HG02981 (cell line): ENCODE measurements at regions not wholly inside any gene's neighbourhood (a gene's known extent, or its start where the extent isn't known, plus 50 kb on each side); places are given as distances from the start of the nearest gene placed in this dataset.

Experiments
- ATAC-seq: cut with Tn5 transposase; IDR thresholded peaks from one replicate; pipeline ENCODE4 v1.9.1; 2021; ENCODE audit warnings: mild to moderate bottlenecking, moderate library complexity; ENCODE audit not compliant: unreplicated experiment

DNA sequence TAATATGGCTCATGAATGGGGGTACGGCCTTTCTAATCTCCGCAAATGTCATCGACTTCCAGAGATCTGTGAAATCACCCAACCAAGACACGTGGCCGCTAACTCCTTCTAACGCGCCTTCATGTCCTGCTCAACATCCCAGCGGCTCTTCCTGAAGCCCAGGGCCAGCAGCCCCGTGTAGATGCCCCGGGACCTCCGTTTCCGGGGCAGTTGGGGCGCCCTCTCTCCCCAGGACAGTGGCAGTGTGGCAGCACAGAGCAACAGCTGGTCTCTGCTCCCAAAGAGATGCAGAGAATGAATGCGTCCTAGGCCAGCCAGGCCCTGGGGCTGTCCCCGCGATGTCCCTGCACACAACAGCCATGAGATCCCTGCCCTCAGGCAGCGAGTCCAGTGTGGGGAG, 153.5 kb downstream of the RBFOX3 start:
- ATAC-seq, result no peak

DNA sequence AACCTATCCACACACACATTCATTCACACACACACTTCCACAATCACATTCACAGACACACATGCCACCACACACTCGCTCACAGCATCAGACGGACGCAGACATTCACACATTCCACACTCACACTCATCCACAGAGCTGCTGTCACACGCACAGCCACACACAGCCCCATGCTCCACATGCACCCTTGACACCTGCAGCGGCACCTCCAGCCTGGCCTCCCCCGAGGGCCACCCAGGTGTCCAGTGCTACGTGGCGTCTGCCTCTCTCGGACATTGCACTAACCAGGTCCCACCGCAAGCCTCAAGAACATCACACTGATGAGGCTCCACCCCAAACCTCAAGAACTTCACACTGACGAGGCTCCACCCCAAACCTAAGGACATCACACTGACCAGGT, 155.2 kb downstream of the RBFOX3 start:
- no peak for ATAC-seq

DNA sequence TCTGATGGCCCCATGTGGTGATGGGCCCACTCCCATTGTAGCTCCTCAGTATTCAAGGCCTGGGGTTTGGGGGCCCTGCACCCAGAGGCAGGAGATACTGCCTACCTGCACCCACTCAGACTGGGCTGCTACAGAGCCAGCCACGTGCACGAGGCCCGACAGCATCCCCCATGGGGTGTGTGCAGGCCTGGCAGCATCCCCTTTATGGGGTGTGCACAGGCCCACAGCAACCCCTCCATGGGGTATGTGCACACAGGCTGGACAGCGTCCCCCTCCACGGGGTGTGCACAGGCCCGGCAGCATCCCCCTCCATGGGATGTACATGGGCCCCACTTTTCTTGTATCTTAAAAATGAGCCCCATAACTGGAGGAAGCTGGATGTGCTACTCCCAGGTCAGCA, 156.0 kb downstream of the RBFOX3 start:
- ATAC-seq, result no peak

DNA sequence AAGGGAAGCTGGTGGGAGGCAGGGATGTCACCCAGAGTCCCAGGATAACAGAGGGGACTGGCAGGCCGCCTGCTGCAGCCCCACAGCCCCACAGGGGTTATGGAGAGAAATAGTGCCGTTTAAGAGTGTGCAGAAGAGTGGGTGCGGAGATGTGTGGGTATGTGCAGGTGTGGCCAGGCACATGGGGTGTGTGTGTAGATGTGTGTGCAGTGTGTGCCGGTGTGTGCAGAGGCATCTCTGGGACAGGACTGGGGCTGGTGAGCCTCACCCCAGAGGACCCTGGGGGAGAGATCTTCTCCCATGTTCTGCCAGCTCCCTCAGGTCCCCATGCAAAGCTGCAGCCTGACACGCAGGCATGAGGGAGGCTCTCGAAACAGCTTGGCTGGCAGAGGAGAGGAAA, 157.4 kb downstream of the RBFOX3 start:
- ATAC-seq, result no peak

DNA sequence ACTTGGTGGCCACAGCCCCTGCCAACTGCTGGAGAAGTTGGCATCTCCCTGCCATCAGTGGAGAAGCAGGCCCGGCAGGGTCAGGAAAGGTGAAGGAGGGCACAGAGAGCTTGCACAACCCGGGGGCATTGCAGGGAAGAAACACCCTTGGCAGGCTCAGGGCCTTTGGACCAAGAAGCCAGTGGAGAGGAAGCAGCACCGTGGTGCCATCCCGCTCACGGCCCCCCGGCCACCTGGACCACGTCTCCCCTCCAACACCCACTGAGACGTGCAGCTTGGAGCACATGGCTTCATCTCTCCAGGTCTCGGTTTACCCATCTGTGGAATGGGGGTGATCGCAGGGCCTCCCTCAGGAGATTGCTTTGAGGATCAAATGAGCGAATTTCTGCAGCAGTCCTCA, 158.1 kb downstream of the RBFOX3 start:
- ATAC-seq, result no peak

DNA sequence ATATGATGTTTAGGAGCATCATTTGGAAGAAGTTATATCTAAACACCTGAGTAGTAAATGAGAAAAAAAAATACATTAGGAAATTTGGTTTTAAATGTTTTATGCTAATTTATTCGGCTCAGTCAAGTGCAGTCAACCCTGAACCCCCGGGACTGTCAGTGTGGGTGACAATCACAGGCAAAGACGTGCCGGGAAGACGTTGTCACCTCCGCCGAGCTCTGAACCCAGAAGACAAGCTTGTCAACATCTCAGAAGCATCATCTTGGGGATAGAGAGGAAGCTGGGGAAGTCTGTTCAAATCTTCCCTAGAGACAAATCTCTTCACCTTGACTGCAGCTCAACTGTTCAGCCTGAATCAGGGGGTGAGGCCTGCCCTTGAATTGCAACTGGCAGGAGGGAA, 159.7 kb downstream of the RBFOX3 start:
- no peak for ATAC-seq

DNA sequence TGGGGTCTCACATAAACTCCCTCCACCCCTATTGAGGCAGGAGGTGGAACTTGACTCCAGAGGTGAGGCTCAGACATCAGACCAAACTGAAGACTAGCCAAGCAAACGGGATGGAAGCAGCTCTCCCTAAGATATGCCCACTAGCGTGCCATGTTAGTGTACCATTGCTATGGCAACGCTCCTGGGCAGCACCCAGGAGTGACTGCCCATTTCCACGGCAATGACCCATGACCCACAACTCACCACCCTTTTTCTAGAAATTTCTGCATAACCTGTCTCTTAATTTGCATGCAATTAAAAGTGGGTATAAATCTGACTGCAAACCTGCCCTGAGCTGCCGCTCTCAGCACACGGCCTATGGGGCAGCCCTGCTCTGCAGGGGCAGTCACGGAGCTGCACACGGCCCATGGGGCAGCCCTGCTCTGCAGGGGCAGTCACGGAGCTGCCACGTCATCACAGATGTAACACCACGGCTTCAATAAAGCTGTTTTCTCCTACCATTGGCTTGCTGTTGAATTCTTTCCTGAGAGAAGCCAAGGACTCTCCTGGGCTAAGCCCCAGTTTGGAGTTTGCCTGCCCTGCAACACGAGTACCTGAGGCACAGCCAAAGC, 164.3 kb downstream of the RBFOX3 start:
- no peak for ATAC-seq

DNA sequence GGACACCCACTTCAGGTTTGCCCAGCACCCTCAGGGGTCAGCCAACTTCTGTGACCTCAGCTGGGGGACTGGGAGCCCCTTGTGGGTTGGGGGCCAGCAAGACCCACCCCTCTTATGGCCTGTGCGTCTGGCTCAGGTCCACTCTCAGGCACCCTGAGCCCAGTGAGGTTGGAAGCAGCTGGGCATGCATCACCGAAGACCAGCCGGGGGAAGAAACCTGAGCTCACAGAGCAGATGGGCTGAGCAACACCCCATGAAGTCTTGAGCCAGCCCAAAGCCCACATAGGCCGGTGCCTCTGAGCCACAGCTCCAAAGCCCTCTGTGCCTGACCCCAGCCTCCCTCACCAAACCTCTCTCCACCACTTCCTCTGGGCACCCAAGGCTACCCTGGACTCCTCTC, 166.7 kb downstream of the RBFOX3 start:
- ATAC-seq, result no peak

DNA sequence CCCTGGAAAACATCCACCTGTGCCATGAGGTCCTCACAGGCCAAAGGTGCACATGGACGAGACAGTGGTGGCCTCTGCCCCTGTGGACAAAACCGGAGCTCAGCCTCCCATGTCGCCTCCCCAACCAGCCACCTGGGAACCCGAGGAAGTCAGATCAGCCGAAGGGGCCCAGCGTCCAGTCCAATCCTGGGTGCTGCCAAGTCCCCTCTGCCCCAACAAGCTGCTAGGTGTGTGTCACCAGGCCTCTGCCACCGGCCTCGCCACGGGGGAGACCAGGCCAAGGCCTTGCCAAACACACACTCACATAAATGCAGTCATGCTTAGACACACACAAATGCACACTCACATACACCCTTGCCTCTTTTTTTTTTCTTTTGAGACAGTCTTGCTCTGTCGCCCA, 167.8 kb downstream of the RBFOX3 start:
- no peak for ATAC-seq

DNA sequence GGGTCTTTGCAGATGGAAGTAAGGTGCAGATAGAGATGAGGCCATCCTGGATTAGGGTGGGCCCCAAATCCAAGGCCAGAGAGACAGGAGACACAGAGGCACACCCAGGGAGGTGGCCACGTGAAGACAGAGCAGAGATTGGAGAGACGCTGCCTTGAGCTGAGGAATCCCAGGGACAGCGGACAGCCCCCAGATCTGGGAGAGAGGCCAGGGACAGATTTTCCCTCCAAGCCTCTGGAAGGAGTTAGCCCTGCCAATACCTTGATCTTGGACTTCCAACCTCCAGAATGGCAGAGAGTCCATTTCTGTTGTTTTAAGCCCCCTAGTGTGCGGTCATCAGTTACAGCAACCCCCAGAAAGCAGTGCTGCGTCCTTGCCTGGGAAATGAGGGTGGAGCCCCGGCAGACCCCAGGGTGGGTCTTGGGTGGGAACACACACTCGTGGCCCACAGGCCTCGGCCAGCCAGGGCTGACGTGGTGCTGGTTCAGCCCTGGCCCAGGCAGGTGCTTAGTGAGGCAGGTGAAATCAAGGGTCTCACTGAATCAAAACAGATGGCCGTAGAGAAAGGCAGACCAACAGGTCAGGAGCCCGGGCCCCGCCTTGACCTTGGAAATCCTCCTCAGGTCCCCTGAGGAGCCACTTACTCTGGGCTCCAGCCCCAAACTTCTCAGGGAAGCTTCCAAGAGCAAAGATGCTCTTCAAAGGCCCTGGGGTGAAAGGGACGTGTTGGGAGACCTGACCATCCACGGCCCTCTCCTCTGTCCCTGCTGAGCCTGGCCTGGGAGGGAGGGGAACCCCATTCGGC, 169.3 kb downstream of the RBFOX3 start:
- no peak for ATAC-seq

DNA sequence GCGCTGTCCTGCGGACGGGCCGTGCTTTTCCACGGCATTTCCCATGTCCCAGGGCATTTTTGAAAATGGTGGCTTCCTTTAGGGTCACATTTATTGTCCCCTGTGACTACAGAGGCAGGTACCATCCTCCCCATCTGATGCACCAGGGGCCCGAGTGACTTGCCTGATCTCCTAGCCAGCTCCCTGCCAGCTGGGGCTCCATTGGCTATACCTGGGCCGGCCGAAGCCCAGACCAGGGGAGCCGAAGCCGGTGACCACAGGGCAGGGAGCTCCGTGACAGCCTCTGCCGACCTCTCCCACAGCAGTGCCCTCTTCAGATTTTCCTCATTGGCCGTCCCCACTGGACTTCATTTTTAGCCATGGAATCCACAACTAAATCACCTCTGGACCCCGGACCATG, 170.6 kb downstream of the RBFOX3 start:
- ATAC-seq, result no peak

DNA sequence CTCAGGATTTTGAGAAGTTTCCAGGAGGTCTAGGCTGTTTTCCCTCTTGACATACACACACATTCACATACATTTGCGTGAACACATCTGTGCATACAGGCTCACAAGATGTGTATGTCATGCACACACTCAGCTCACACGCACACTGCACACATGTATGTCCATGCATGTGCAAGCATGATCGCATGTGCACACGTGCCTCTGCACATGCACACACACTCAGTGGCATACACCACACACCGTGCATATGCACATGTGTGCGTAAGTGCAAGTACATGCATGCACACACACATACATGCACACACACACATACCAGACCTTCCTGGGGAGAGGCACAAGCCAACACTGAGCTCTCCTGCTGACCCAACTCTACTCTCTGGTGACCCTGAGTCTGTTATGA, 171.4 kb downstream of the RBFOX3 start:
- ATAC-seq, result no peak

DNA sequence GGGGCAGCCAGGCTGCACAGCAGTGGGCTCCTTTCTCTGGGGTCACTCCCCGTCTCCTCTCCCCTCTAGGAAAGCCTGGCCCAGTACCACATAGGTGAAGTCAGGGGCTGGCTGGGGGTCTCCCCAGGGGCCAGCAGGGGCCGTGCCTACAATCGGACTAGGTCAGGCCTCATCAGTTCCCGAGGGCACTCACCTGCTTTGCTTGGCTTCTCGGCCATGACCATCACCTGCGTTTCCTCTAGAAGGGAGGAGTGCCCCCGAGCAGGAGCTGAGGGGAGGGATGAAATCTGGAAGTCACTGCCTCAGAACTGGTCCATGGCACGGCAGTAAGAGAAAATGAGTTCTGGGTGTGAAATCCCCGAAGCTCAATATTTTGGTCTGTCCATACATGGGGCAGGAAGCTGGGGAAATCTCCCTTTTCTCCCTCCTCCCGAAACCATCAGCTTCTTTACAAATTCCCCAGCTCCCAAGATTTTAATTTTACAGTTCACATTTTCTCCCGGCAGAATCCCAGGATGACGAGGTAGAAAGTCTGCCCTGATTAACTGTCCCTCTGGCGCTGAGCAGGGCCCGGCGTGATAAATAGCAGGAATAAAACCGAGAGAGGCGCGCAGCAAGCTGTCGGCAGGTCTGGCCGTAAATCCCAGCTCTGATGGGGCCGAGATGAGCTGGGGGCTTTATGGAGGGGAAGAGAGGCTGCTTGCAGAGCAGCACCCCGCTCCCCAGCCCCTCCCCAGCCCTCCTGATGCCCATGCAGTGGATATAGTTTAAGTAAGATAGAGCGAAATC, 172.1 kb downstream of the RBFOX3 start:
- ATAC-seq, result no peak

DNA sequence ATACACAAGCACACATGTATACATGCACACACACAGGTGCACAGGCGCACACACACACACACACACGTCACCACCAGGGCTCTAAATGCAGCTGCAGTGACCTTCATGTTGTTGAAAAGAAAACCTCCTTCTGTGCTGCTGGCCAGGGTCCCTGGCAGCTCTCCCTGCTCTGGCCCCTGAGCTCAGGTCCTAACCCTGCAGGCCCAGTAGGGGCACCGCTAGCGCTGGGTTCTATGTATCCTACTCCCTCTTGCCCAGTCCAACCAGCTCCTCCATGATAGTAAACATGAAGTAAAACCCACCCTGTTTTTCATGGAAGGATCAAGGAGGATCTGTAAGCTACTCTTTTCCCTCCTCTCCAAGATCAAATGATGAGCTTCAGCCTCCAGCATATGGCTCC, 172.8 kb downstream of the RBFOX3 start:
- ATAC-seq, result no peak

DNA sequence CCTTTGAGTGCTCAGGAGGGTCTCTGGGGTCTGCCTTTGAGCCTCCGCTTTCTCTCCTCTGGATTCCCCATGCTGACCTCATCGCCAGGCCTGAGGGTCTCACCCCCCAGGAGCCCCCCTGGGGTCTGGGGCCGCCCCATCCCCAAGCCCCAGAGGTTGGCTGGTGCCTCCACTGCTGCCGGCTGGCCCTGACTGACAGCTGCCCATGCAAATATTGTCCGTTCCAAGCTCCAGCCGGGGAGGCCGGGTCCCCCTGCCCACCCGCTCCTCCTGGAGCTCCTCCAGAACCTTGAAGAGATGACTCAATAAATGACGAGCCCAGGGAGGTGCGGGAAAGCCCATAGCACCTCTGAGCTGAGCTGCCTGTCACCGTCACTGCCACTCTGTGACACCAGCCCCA, 173.8 kb downstream of the RBFOX3 start:
- no peak for ATAC-seq

DNA sequence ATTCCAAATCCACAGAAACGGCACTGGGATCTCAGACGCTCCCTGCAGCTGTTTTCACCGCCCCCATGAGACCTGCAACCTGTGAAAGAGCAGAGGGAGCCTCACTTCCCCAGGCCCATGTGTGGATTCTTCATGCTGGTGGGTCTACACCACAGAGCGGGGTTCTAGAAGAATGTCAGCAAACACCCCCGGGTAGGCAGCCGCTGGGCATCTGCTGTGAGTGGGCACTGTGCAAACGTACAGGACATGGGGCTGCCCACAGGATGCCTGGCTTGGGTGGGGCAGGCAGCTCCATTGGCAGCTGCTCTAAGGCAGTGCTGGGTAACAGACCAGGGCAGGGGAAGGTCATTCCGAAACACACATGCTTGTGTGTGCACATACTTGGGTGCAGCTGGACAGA, 174.9 kb downstream of the RBFOX3 start:
- no peak for ATAC-seq

DNA sequence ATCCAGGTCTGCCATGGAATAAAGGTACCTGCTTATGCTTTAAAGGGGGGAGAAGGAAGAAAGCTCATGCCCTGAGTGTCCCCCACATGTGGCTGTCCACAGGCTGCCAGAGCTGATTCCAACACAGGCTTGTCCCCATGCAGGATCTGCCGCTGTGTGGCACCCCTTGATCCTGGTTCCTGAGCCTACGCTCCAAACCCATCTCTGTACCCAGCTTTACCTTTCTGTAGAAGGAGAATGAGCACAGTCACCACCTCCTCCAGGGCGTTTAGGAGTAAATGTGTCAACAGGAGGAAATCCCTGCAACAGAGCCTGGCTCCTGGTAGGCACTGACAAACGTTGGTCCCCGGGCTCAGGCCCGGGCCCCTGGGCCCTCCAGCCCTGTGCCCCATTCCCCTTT, 175.6 kb downstream of the RBFOX3 start:
- no peak for ATAC-seq

DNA sequence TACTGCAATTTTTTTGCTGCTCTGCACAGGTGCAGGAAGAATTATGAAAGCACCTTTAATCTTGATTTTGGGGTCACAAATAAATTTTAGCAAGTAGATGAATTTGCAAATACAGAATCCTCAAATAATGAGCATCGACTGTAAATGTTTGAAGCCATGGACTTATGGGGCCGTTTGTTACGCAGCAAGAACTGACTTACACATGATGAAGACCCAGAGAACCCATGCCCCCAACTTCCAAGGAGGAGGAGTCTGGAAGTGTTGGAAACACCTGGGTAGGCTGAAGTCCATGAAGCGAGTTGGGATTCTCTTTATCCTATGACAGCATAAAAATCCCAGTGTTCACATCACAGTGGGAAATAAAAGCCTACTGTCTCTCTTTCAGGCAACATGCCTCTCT, 176.6 kb downstream of the RBFOX3 start:
- no peak for ATAC-seq

DNA sequence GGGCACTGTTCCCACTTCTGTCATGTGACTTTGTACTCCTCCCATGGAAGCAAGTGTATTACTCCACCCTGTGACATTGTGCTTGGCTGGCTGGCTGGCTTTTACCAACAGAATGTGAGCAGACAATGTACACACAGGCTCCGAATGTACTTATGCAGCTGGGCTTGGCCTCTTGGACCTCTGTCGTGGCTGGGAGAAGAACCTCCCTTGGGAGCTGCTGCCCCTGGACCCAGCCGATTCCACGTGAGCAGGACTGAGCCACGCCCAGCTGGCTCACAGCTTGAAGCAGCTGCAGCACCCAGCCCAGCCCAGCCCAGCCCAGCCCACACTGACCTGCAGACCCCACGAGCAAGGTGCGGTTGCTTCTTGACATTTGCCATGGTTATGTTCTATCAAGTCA, 177.5 kb downstream of the RBFOX3 start:
- no peak for ATAC-seq

DNA sequence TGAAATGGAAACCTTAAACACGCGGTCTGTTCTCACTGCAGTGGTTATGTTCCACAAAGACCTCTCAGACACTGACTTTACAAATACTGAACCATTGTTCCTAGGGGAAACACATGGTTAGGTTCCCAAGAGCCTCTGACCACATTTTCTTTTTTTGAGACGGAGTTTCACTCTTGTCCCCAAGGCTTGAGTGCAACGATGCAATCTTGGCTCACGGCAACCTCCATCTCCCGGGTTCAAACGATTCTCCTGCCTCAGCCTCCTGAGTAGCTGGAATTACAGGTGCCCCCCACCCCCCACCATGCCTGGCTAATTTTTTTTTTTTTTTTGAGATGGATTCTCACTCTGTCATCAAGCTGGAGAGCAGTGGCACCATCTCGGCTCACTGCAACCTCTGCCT, 179.7 kb downstream of the RBFOX3 start:
- ATAC-seq, result no peak

DNA sequence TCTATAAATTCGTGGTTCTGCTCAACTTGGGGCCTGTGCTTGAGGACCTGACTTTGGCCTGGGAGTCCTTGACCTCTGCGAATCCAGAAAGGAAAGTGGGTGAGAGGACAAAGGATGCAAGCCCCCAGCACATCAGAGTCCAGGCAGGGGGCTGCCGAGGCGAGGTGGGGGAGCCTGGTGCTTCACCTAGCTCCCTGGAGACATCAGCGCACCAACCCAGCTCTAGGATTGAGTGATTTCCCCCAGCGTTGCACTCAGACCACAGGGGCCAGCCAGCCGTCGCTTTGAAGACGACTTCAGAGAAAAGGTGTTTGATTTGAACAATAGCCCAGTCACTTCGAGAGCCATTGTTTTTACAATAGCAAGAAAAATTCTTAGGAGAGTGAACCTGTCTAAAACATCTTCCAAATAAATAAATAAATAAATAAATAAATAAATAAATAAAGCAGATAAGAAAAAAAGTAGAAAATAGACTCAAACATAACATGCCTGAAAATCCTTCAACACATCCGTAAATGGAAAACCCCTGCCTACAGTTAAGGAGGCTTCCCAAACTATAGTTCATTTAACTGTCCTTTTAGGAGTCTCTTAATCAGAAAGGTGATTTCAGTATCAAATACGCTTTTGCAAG, 180.9 kb downstream of the RBFOX3 start:
- no peak for ATAC-seq

DNA sequence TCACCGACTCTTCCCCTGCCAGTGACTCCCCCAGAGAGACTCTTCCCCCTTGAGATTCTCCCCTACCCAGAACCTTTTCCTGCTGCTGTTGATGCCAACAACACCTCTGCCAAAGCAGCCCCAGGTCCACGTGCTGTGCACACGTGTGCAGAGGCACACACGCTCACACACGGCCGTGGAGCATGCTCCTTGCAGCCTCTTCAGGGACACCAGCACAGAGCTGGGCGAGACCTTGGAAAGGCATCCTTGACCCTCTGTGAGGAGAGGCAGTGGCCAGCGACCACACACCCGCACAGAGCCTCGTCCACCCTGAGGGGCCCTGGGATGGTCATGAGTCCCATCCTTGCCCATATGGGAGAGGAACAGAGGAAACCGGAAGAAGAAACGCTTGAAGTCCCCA, 181.9 kb downstream of the RBFOX3 start:
- no peak for ATAC-seq
